ENCODE measurements at regions not wholly inside any gene's neighbourhood (a gene's known extent, or its start where the extent isn't known, plus 50 kb on each side); places are given as distances from the start of the nearest gene placed in this dataset.

DNA sequence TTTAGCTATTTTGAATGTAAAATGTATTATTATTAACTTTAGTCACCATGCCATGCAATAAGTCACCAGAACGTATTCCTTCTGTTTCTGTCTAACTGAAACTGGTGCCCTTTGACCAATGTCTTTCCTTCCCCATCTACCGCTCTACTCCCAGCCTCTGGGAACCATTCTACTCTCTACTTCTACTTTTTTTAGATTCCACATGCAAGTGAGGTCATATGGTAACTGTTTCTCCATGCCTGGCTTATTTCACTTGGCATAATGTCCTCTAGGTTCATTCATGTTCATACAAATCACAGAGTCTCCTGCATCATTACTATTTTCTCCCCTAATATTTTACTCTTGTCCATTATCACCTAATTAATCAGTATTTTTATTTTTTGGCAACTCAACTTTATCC lies 160.1 kb downstream of the TMX1 start:
- H3K9me3 ChIP-seq (ENCODE audit: control insufficient read depth in 1 of 2, insufficient read depth in 1 of 2, low read depth in 1 of 2, low read length in 2 of 2), result no peaks in the 10 kb centered on the region
- POLR2A ChIA-PET, result no interaction called here
- no peak for DNase-seq (ENCODE audit: low read depth, low spot score)
- CTCF ChIA-PET, result no interaction called here
- no peaks in the 10 kb centered on the region for H3K9me2 ChIP-seq (ENCODE audit: insufficient read depth)
- ATAC-seq, result no peak
- no TSS peak for BruUV-seq (replicated peaks)
- H3K27me3 ChIP-seq (ENCODE audit: insufficient read depth, low read length), result no peaks in the 10 kb centered on the region
- no peak overlapping the region for H3K4me3 ChIP-seq (replicated peaks in 1 of 2; ENCODE audit: low read depth in 1 of 2, low read length in 2 of 2)
- no peak for TF ChIP-seq POLR2AphosphoS5 (IDR thresholded peaks at IDR 0.05; ENCODE audit: low read depth, low read length)
- no peak for TF ChIP-seq TCF7L2 (IDR thresholded peaks at IDR 0.05; ENCODE audit: borderline replicate concordance, extremely low read depth, insufficient read depth, insufficient read length)
- no peak for TF ChIP-seq FOSL1 (IDR thresholded peaks at IDR 0.05; ENCODE audit: low read depth)
- no peak for TF ChIP-seq SRF (IDR thresholded peaks at IDR 0.05; ENCODE audit: low read depth)
- TF ChIP-seq, protein P1, sequence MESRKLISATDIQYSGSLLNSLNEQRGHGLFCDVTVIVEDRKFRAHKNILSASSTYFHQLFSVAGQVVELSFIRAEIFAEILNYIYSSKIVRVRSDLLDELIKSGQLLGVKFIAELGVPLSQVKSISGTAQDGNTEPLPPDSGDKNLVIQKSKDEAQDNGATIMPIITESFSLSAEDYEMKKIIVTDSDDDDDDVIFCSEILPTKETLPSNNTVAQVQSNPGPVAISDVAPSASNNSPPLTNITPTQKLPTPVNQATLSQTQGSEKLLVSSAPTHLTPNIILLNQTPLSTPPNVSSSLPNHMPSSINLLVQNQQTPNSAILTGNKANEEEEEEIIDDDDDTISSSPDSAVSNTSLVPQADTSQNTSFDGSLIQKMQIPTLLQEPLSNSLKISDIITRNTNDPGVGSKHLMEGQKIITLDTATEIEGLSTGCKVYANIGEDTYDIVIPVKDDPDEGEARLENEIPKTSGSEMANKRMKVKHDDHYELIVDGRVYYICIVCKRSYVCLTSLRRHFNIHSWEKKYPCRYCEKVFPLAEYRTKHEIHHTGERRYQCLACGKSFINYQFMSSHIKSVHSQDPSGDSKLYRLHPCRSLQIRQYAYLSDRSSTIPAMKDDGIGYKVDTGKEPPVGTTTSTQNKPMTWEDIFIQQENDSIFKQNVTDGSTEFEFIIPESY (IDR thresholded peaks at IDR 0.05; ENCODE audit: extremely low read depth, insufficient replicate concordance, low read length), result no peak
- TF ChIP-seq, protein P2, sequence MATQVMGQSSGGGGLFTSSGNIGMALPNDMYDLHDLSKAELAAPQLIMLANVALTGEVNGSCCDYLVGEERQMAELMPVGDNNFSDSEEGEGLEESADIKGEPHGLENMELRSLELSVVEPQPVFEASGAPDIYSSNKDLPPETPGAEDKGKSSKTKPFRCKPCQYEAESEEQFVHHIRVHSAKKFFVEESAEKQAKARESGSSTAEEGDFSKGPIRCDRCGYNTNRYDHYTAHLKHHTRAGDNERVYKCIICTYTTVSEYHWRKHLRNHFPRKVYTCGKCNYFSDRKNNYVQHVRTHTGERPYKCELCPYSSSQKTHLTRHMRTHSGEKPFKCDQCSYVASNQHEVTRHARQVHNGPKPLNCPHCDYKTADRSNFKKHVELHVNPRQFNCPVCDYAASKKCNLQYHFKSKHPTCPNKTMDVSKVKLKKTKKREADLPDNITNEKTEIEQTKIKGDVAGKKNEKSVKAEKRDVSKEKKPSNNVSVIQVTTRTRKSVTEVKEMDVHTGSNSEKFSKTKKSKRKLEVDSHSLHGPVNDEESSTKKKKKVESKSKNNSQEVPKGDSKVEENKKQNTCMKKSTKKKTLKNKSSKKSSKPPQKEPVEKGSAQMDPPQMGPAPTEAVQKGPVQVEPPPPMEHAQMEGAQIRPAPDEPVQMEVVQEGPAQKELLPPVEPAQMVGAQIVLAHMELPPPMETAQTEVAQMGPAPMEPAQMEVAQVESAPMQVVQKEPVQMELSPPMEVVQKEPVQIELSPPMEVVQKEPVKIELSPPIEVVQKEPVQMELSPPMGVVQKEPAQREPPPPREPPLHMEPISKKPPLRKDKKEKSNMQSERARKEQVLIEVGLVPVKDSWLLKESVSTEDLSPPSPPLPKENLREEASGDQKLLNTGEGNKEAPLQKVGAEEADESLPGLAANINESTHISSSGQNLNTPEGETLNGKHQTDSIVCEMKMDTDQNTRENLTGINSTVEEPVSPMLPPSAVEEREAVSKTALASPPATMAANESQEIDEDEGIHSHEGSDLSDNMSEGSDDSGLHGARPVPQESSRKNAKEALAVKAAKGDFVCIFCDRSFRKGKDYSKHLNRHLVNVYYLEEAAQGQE (IDR thresholded peaks at IDR 0.05; ENCODE audit: low read depth), result no peak
- TF ChIP-seq CBX3 (IDR thresholded peaks at IDR 0.05; ENCODE audit: low read depth), result no peak
- no peak for TF ChIP-seq ZFX (IDR thresholded peaks at IDR 0.05)
- TF ChIP-seq EGR1 (IDR thresholded peaks at IDR 0.05; ENCODE audit: low read depth), result no peak
- no peak for TF ChIP-seq SP1 (IDR thresholded peaks at IDR 0.05; ENCODE audit: low read depth)
- no peak for TF ChIP-seq YY1 (IDR thresholded peaks at IDR 0.05; ENCODE audit: extremely low read depth, insufficient replicate concordance, low read depth, low read length)
- TF ChIP-seq, protein P3, sequence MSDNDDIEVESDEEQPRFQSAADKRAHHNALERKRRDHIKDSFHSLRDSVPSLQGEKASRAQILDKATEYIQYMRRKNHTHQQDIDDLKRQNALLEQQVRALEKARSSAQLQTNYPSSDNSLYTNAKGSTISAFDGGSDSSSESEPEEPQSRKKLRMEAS (IDR thresholded peaks at IDR 0.05), result no peak
- TF ChIP-seq, protein P4, sequence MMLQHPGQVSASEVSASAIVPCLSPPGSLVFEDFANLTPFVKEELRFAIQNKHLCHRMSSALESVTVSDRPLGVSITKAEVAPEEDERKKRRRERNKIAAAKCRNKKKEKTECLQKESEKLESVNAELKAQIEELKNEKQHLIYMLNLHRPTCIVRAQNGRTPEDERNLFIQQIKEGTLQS (IDR thresholded peaks at IDR 0.05), result no peak
- TF ChIP-seq, protein P5, sequence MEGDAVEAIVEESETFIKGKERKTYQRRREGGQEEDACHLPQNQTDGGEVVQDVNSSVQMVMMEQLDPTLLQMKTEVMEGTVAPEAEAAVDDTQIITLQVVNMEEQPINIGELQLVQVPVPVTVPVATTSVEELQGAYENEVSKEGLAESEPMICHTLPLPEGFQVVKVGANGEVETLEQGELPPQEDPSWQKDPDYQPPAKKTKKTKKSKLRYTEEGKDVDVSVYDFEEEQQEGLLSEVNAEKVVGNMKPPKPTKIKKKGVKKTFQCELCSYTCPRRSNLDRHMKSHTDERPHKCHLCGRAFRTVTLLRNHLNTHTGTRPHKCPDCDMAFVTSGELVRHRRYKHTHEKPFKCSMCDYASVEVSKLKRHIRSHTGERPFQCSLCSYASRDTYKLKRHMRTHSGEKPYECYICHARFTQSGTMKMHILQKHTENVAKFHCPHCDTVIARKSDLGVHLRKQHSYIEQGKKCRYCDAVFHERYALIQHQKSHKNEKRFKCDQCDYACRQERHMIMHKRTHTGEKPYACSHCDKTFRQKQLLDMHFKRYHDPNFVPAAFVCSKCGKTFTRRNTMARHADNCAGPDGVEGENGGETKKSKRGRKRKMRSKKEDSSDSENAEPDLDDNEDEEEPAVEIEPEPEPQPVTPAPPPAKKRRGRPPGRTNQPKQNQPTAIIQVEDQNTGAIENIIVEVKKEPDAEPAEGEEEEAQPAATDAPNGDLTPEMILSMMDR (IDR thresholded peaks at IDR 0.05 in 2 of 3, conservative IDR thresholded peaks at IDR 0.05 in 1 of 3; ENCODE audit: borderline replicate concordance in 1 of 3, insufficient read depth in 1 of 3, low read depth in 2 of 3, low read length in 2 of 3), result no peak
- TF ChIP-seq POLR2A (IDR thresholded peaks at IDR 0.05; ENCODE audit: borderline replicate concordance, extremely low read depth, insufficient read depth, insufficient read length), result no peak
- TF ChIP-seq JUND (IDR thresholded peaks at IDR 0.05), result no peak
- TF ChIP-seq SIN3A (IDR thresholded peaks at IDR 0.05; ENCODE audit: low read depth), result no peak
- no peak for TF ChIP-seq EZH2 (IDR thresholded peaks at IDR 0.05)
- no peak for TF ChIP-seq ELF1 (IDR thresholded peaks at IDR 0.05; ENCODE audit: borderline replicate concordance, low read depth)
- no peak for TF ChIP-seq RAD21 (IDR thresholded peaks at IDR 0.05; ENCODE audit: low read depth)
- RAD21 ChIA-PET (ENCODE audit: low non-redundant PET in 1 of 2, low total read pairs in 2 of 2, uncharacterized antibody in 2 of 2, unreplicated experiment in 2 of 2), result no interaction called here
- no peaks in the 10 kb centered on the region for H4K20me1 ChIP-seq (ENCODE audit: insufficient read depth)
- H3K36me3 ChIP-seq (ENCODE audit: control insufficient read depth in 1 of 2, insufficient read depth in 2 of 2, low read length in 2 of 2), result no peaks in the 10 kb centered on the region
- H3K4me1 ChIP-seq (ENCODE audit: control insufficient read depth in 1 of 2, insufficient read depth in 2 of 2, low read length in 2 of 2), result peaks cover 0 to 5% of the 10 kb centered on the region in 2 experiments; a peak in 2 of 4 replicates
- no peak overlapping the region for H3K4me2 ChIP-seq (ENCODE audit: low read length)
- no peak overlapping the region for H3K27ac ChIP-seq (ENCODE audit: low read depth, low read length)
- H3K9ac ChIP-seq (ENCODE audit: low read length), result no peak overlapping the region
- no peak overlapping the region for H2AFZ ChIP-seq (ENCODE audit: low read depth, low read length, poor library complexity, severe bottlenecking)
- H3K79me2 ChIP-seq (ENCODE audit: insufficient read depth, low read length), result no peaks in the 10 kb centered on the region
- intact Hi-C loops (cut with micrococcal nuclease), result no loop called here
